ENCODE measurements at regions not wholly inside any gene's neighbourhood (a gene's known extent, or its start where the extent isn't known, plus 50 kb on each side); places are given as distances from the start of the nearest gene placed in this dataset.

DNA sequence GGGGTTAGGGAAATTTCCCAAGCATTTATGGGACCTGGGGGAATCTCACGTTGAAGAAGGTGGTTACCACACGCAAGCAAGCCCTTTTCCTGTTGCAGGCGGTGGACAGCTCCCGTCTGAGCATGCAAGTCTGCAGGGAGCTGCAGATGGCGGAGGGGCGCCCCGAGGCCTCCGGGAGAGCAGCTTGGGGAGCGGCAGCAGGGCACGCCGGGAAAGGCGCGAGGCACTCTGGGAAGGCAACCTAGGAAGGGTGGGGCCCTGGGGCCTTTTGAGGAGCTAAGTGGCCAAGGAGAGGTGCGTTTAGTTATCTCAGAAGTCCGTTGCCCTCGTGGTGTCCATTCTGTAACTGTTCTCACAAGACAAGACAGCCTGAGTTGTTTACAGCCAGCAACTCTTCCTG lies 57.0 kb upstream of the SLC25A4 start:
- no peak for DNase-seq (ENCODE audit: unreplicated experiment)
- Mint-ChIP-seq H3K36me3 (ENCODE audit: insufficient read depth, unreplicated experiment) (no peaks in the 10 kb centered on the region), H3K27ac (ENCODE audit: low read depth, unreplicated experiment) (no peak overlapping the region), H3K4me1 (ENCODE audit: insufficient read depth, unreplicated experiment) (peaks cover 5% of the 10 kb centered on the region), H3K4me3 (ENCODE audit: unreplicated experiment) (no peak overlapping the region), H3K27me3 (ENCODE audit: insufficient read depth, unreplicated experiment) (no peaks in the 10 kb centered on the region), H3K9me3 (ENCODE audit: unreplicated experiment) (no peaks in the 10 kb centered on the region)
- ChIA-PET CTCF (interaction anchor here (1.7 to 1.9 kb wide), 2 partner anchors 10 to 81 kb away, joined by 6 read pairs; no protein-coding TSS in a partner anchor), POLR2A (interaction anchor here (0.5 to 0.8 kb wide), 2 partner anchors 29 to 238 kb away, joined by 3 read pairs; no protein-coding TSS in a partner anchor)
- TF ChIP-seq, protein P1, sequence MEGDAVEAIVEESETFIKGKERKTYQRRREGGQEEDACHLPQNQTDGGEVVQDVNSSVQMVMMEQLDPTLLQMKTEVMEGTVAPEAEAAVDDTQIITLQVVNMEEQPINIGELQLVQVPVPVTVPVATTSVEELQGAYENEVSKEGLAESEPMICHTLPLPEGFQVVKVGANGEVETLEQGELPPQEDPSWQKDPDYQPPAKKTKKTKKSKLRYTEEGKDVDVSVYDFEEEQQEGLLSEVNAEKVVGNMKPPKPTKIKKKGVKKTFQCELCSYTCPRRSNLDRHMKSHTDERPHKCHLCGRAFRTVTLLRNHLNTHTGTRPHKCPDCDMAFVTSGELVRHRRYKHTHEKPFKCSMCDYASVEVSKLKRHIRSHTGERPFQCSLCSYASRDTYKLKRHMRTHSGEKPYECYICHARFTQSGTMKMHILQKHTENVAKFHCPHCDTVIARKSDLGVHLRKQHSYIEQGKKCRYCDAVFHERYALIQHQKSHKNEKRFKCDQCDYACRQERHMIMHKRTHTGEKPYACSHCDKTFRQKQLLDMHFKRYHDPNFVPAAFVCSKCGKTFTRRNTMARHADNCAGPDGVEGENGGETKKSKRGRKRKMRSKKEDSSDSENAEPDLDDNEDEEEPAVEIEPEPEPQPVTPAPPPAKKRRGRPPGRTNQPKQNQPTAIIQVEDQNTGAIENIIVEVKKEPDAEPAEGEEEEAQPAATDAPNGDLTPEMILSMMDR (IDR thresholded peaks at IDR 0.05; ENCODE audit: unreplicated experiment) = no peak
- intact Hi-C loops (cut with micrococcal nuclease) = no loop called here
- BruUV-seq (replicated peaks) = no TSS peak

DNA sequence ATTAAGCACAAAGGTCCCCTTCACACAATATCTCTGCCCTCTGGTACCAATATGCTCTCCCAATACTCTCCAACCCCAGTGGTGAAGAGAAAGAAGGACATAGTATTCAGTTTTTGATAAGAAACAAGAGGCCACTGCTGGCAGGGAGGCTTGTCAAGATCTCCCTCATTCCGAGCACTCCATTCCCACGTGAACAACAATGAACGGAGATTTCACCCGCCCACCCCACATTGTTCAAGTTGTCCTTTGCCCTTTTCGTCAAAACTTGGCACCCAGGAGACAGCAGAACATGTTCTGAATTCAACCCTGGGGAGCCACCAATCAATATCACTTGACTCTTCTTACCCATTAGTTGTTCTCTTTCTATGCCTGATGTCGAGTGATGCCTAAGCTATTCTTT lies 54.2 kb upstream of the SLC25A4 start:
- TF ChIP-seq, protein P1 (IDR thresholded peaks at IDR 0.05; ENCODE audit: unreplicated experiment) = no peak
- Mint-ChIP-seq H3K9me3 (ENCODE audit: unreplicated experiment) (no peaks in the 10 kb centered on the region), H3K36me3 (ENCODE audit: insufficient read depth, unreplicated experiment) (no peaks in the 10 kb centered on the region), H3K27ac (ENCODE audit: low read depth, unreplicated experiment) (peak overlapping the region; percentile 16), H3K4me3 (ENCODE audit: unreplicated experiment) (no peak overlapping the region), H3K4me1 (ENCODE audit: insufficient read depth, unreplicated experiment) (no peaks in the 10 kb centered on the region), H3K27me3 (ENCODE audit: insufficient read depth, unreplicated experiment) (no peaks in the 10 kb centered on the region)
- BruUV-seq (replicated peaks) = no TSS peak
- no peak for DNase-seq (ENCODE audit: unreplicated experiment)
- ChIA-PET POLR2A (no interaction called here), CTCF (no interaction called here)
- intact Hi-C loops (cut with micrococcal nuclease) = no loop called here

DNA sequence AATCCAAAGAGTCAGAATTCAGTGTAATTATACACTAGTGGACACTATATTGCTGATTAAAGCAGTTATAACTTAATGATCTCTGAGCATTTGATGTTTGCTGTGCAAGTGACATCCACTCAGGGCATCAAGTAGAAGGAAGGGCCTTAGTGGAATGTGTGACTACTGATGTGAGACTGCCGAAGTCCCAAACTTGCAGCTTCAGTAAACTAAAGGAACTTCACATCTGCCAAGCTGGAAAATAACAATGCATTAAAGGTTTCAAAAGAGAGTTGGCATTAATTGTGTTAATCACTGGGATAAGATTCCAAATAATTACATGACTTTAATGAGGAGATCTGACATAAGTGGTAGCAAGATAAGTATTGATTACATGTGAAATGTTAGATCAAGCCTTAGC lies 52.5 kb upstream of the SLC25A4 start:
- POLR2A ChIA-PET = no interaction called here
- Mint-ChIP-seq H3K4me3 (ENCODE audit: unreplicated experiment) (no peak overlapping the region), H3K27me3 (ENCODE audit: insufficient read depth, unreplicated experiment) (no peaks in the 10 kb centered on the region), H3K9me3 (ENCODE audit: unreplicated experiment) (no peaks in the 10 kb centered on the region), H3K36me3 (ENCODE audit: insufficient read depth, unreplicated experiment) (no peaks in the 10 kb centered on the region), H3K27ac (ENCODE audit: low read depth, unreplicated experiment) (no peak overlapping the region), H3K4me1 (ENCODE audit: insufficient read depth, unreplicated experiment) (no peaks in the 10 kb centered on the region)
- no peak for DNase-seq (ENCODE audit: unreplicated experiment)
- BruUV-seq (replicated peaks) = no TSS peak
- TF ChIP-seq, protein P1 (IDR thresholded peaks at IDR 0.05; ENCODE audit: unreplicated experiment) = no peak
- CTCF ChIA-PET = interaction anchor here (0.6 kb wide), 2 partner anchors 77 to 83 kb away, joined by 3 read pairs; no protein-coding TSS in a partner anchor
- intact Hi-C loops (cut with micrococcal nuclease) = loop anchor here (10.0 kb wide), 1 partner anchor 826 kb away; no protein-coding TSS in a partner anchor

DNA sequence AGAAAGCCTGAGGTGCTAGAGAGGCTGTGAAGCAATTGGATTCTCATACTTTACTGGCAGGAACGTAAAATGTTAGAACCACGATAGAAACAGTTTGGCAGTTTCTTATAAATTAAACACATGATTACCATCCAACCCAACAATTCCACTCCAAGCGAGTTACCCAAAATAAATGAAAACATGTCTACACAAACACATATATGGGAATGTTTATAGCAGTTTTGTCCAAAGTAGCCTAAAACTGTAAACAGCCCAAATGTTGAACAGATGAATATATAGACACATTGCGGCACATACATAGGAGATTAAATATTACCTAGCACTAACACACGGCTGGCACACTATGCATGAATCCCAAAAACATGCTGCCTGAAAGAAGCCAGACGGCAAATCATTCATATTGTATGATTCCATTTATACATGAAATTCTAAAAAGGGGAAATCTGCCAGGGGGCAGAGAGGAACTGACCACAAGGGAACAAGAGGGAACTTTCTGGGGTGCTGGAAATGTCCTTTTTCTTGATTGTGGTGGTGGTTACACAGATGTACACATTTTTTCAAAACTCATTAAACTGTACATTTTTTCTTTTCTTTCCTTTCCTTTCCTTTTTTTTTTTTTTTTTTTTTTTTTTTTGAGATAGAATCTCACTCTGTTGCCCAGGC lies 50.4 kb upstream of the SLC25A4 start:
- H3K9me3 Mint-ChIP-seq (ENCODE audit: unreplicated experiment) = no peaks in the 10 kb centered on the region
- ChIA-PET CTCF (interaction anchor here (0.7 to 1.2 kb wide), 2 partner anchors 77 to 87 kb away, joined by 3 read pairs; no protein-coding TSS in a partner anchor), POLR2A (no interaction called here)
- H3K4me1 Mint-ChIP-seq (ENCODE audit: insufficient read depth, unreplicated experiment) = no peaks in the 10 kb centered on the region
- no peaks in the 10 kb centered on the region for H3K36me3 Mint-ChIP-seq (ENCODE audit: insufficient read depth, unreplicated experiment)
- TF ChIP-seq, protein P1 (IDR thresholded peaks at IDR 0.05; ENCODE audit: unreplicated experiment) = no peak
- H3K27ac Mint-ChIP-seq (ENCODE audit: low read depth, unreplicated experiment) = no peak overlapping the region
- intact Hi-C loops (cut with micrococcal nuclease) = loop anchor here (10.0 kb wide), 1 partner anchor 828 kb away; no protein-coding TSS in a partner anchor
- no peak for DNase-seq (ENCODE audit: unreplicated experiment)
- H3K27me3 Mint-ChIP-seq (ENCODE audit: insufficient read depth, unreplicated experiment) = no peaks in the 10 kb centered on the region
- no peak overlapping the region for H3K4me3 Mint-ChIP-seq (ENCODE audit: unreplicated experiment)
- no TSS peak for BruUV-seq (replicated peaks)
